NCI-H1436 (cell line): ENCODE measurements at regions not wholly inside any gene's neighbourhood (a gene's known extent, or its start where the extent isn't known, plus 50 kb on each side); places are given as distances from the start of the nearest gene placed in this dataset.
"Not testable (repeated sequence)": the region's sequence is repeated elsewhere in the genome, so short reads cannot be mapped to it uniquely, and the experiment has no call there.

Experiments used
- DNase-seq: peaks from one replicate; lab custom pipeline; 2025; lab: John Stamatoyannopoulos, UW

DNA sequence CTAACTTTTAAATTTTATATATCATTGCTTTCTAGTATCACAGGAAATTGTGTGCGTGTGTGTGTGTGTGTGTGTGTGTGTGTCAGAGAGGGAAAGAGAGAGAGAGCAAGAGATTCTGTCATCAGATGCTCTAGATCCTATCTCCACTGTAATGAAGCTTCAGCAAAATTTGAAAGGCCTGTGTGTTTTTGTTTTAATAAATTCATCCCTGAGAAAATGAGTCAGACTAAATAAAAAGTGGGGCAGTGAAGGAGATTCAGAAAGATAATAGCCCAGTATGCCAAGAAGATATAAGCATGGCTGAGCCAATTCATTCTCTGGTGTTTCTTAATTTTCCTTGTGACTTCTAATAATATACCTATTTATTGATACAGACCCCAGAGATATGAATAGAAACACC lies 184.2 kb upstream of the TMEM196 start:
- no peak for DNase-seq

DNA sequence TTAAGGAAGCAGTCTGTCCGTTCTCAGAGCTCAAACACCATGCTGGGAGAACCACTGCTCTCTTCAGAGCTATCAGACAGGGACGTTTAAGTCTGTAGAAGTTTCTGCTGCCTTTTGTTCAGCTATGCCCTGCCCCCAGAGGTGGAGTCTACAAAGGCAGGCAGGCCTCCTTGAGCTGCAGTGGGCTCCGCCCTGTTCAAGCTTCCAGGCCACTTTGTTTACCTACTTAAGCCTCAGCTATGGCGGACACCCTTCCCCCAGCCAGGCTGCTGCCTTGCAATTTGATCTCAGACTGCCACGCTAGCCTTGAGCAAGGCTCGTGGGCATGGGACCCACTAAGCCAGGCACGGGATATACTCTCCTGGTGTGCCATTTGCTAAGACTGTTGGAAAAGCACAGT lies 180.7 kb upstream of the TMEM196 start:
- DNase-seq = not testable (repeated sequence)

DNA sequence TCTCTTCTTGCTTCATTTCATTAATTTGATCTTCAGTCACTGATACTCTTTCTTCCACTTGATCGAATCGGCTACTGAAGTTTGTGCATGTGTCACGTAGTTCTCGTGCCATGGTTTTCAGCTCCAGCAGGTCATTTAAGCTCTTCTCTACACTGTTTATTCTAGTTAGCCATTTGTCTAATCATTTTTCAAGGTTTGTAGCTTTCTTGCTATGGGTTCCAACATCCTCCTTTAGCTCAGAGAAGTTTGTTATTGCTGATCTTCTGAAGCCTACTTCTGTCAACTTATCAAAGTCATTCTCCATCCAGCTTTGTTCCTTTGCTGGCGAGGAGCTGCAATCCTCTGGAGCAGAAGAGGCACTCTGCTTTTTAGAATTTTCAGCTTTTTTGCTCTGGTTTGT lies 180.0 kb upstream of the TMEM196 start:
- not testable (repeated sequence) for DNase-seq

DNA sequence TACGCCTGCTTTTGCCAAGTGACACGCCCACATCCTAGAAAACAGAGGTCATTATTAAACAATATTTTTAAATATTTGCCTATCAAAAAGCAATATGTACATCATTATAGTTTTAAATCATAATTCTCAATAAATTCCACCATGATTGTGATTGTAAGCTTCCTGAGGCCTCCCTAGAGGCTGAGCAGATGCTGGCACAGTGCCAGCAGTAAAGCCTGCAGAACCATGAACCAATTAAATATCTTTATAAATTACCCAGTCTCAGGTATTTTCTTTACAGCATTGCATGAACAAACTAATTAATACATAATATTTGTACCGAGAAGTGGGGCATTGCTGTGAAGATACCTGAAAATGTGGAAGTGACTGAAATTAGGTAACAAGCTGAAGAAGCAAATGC lies 174.7 kb upstream of the TMEM196 start:
- no peak for DNase-seq

DNA sequence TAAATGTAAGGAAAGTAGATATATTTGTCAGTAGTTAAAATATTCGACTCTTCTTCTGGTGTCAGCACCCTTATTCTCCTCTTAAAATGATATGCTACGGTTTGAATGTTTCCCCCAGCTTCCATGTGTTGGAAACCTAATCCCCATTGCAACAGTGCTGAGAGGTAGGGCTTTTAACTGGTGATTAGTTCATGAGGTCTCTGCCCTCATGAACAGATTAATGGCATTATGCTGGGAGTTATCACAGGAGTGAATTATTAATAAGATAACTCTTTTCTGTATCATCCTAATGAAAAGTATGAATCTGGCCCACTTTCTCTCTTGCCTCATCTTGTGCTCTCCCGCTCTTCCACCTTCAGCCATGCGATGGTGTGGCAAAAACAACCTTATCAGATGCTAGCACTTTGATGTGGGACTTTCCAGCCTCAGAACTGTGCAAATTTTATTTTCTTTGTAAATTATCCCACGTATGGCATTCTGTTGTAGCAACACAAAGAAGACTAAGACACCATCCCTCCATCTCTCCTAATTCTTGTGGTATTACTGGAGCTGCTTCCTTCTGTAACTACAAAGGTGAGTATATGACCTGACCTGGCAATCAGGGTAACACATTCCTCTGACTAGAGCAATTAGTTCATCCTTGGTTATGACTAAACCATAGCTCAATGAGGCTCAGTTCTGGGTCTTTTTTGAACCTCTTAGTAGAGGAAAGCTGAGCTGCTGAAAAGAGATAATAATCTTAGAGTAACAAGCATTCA lies 171.1 kb upstream of the TMEM196 start:
- DNase-seq = no peak

DNA sequence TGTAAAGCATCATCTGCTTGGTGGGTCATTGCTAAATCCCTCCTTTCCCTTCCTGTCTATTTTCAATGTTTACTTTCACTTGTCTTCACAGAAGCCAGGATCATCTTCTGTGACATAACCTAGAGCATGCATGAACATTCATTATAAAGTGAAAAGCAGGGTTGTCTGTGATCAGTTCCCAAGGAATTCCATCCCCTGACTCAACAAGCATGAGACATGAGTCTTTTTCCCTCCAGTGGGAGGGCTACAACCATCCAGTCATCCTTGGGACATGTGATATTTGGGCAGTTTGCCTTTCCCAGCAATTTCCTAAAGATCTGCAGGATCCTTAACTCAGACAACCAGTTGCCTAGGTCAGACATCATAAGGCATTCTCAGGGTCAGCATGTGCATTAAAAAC lies 166.3 kb upstream of the TMEM196 start:
- DNase-seq = no peak

DNA sequence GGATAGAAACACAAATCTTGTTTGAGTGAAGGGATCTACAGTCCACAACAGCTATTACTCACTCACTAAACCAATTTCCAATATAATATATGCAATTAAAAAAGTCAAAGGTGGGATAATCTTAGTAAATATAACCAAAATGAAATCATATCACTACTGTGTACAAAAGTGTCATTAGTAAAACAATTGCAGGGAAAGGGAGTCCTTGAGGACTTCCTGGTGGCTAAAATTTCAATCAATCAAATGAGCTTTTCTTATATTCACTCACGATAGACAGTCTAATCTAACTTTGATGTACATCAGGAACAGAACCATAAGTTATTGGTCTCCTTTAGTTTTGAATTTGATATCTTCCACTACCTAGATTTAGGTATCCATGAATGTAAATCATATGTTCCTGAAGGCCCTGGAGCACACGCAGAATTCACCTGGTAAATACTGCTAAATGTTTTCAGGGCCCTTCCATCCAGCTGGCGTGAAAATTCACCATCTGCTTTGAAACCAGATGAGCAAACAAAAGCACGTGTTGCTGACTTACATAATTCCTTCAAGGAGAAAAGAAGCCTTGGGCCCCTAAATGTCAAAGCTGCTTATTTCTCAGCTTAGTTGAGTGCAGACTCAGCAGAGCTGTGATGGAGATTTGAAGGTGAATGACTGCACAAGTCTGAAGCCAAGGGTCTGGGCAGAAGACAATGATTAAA lies 159.3 kb upstream of the TMEM196 start:
- DNase-seq = no peak

DNA sequence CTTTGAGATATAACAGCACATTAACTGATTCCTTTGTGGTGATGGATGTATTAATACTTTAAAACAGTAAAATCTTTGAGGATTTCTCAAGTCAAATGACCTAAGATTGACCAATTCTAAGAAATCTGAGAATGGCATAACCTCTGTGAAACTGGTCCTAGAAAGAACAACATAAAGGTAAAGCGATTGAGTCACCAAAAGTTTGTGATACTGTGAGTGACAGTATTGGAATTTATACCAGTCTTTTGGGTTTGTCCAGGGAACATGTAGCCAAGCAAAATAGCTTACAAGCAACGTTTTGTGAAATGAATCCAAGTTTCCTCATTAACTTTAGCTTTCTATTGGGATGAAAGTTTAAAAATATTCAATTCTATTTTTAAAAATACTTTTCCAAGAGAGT lies 157.4 kb upstream of the TMEM196 start:
- DNase-seq = no peak

DNA sequence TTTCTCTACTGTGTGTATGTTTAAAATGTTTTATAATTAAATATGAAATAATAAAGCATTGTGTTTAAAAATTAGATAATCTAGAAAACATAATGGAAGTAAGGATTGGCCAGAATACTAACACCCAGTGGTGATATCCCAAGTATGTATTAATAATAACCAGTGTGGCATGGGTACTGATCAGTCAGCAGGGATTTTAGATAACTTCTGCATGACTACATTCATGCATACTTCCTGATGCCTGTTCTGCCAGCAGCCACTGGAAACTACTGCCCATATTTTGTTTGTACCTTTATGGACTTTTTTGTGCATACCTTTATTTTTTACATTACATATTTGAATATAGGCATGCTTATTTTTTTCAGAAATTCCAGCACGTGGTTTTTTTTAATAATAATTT lies 156.6 kb upstream of the TMEM196 start:
- no peak for DNase-seq

DNA sequence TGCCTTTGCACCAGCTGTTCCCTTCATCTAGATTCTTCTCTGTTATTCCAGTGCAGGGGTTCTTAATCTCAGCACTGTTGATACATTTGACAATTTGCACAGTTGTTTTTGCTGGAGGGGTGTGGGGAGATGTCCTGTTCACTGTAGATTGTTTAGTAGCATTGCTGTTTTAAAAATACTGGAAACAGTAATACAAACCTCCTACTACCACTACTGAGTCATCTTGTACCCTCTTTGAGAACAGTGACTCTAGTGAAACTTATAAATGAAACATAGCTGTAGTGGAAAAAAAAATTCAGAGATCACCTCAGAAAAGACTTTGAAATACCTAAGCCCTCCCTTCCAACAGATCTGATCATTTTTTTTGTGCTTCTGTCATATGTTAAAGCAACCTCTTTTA lies 154.8 kb upstream of the TMEM196 start:
- DNase-seq = no peak

DNA sequence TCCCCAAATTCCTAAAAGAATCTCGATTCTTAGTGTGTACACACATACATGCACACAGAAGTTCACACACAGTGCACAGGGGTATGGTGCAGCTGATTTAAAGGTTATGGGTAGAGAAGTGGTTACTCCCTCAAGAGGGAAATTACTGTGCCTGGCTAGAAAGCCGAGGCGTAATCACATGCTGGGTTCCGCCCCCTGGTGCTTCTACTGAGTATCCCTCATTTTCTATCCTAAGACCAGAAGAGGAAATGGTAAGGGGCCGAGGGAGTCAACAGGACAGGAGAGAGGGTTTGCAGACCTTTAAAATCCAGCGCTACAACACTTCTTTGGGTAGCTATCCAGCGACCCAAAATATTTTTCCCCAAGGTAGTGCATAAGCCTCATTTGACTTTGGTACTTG lies 147.3 kb upstream of the TMEM196 start:
- DNase-seq = no peak

DNA sequence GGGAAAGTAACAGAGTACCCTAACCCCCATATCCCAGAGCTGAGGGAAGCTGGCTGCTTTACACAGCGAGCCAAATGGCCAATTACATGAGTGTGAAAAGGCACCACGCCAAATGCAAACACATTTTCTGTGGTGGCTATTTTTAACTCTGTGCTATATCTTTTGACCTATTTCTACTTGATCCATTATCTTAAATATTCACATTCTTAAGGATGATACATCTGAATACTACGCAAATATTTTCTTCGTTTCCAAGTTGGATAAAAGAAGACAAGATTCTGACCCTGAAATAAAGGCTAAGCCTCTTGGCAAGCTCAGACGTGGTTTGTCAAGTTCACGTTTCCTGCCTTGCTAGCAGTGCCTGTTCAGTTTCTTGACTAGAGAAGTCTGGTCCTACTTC lies 146.7 kb upstream of the TMEM196 start:
- no peak for DNase-seq

DNA sequence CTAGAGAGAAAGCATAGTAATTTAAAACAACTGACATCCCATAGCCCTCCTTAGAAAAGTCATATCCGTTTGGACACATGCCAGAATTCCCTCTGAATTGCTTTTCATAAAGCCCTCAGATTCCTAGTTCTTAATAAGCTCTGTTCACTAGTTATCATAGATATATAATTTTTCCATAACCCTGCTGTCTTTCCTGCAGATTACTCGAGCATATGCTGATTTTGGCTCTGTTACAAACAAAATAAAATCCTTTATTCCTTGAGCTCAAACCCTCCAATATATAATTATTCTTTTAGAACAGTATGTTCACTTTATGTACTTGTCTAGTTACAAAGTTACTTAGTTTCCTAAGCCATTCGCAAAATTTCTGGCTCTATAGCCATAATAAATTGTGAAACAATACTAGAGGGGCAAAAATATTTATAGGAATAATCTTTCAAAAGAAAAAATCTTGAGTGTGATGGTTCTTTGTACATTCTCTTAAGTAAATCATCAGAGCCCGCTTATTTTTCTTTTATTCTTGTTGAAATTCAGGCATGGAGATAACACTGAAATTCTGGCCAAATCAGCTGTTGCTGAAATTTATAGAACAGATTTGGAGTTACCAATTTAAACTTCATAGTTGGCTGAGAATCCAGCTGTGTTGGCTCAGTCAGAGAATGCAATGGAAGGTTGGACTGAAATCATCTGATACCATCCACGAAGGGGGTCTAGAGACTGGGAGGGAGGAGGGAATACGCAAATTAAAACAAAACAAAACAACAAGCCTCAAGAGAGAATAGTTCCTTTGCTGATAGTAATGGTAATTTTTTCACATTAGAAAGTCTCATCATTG lies 146.1 kb upstream of the TMEM196 start:
- DNase-seq = no peak

DNA sequence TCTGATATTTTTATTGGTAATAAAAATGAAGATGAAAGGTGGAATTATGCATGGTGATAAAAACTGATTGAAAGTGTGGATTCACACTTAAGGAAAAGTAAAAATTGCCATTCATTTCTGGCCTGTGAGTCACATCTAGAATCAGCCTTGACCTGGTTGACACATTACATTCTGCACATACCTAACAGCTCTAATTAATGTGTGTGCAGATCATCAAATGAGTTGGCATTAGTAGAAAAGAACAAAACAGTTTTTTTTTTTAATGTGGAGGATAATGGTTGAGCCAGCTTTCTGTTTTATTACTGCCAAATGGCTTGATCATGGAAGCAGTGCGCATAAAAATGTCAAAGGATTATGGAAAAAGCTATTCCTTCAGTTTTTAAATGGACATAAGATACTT lies 142.6 kb upstream of the TMEM196 start:
- DNase-seq = no peak

DNA sequence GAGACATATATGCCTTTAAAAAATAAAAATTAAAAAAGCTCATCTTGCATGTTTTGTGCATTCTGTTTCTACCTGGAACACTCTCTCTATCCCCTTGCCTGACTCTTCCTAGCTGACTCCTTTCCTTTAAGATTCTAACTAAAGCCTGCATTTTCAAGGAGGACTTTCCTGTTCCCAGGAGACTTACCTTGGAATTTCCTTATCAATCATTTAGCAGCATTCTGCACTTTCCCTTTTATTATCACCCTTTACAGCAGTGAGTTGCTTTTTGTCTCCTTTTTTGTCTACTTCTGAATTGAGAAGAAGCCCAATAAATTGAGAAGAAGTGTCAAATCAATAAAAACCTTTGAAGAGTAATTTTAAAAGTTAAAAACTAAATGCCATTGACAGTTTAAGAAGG lies 142.2 kb upstream of the TMEM196 start:
- no peak for DNase-seq

DNA sequence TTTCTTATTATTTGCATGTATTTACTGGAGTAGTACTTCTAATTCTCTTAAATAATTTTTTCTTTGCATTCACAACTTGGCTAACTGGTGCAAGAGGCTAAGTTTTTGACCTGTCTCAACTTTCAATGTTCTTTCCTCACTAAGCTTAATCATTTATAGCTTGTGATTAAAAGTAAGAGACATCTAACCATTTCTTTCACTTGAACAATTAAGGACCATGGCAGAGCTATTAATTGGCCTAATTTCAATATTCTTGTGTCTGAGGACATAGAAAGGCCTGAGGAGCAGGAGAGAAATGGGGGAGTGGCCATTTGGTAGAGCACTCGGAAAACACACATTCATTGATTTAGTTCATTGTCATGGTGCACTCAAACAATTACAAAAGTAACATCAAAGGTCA lies 141.4 kb upstream of the TMEM196 start:
- no peak for DNase-seq

DNA sequence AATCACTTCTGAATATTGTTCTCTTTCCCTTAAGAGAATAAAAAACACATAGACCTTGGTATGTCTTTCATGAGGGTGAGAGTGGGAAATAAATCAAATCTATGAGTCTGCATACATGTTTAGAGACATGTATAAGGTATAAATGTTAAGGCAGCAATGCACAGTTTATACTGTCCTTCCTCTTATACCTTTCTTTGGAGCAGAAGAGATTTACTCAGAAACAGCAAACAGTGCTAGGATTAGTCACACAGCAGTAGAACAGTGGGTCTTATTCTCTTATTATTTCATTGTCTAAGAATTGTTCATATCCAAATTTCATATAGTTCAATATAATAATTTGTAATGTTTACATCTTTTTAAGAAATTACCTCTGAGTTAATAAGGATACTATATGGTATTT lies 126.7 kb upstream of the TMEM196 start:
- no peak for DNase-seq

DNA sequence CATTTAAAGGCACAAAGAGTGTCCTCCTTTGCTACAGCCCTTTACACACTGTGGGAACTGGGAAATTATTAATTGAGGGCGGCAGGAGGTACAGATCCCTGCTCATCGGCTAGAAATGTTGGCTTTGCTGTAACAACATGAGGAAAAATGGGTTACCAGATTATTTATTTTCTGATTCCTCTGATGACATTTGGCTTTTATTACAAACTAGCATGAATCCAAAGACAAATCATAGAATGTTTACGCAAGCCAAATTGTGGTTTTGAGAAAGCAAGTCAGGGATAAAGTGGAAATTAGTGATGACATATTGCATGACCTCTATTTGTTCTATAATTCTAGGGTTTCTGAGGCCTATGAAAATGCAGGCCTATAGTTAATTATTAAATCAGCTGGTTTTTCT lies 126.1 kb upstream of the TMEM196 start:
- DNase-seq = no peak

DNA sequence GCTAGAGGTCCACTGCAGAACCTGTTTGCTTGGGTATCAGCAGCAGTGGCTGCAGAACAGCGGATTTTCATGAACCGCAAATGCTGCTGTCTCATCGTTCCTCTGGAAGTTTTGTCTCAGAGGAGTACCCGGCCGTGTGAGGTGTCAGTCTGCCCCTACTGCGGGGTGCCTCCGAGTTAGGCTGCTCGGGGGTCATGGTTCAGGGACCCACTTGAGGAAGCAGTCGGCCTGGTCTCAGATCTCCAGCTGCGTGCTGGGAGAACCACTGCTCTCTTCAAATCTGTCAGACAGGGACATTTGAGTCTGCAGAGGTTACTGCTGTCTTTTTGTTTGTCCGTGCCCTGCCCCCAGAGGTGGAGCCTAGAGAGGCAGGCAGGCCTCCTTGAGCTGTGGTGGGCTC lies 109.5 kb upstream of the TMEM196 start:
- not testable (repeated sequence) for DNase-seq

DNA sequence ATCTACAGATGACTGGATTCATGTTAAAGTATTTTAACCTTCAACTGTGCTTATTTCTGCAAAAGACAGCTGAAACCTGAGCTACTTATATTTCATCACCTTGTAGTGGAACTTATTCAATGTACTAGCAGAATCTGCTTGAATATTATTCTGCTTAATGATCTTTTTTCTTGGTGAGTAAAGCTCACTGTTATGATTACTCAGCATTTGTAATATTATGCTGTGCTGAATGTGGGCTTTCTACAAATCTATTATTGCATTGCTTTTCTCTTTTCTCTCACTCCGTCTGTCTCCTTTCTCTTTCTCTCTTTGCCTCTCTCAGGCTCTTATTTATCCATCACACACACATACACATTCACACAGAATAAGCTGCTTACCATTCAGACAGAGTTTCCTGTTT lies 98.7 kb upstream of the TMEM196 start:
- no peak for DNase-seq

DNA sequence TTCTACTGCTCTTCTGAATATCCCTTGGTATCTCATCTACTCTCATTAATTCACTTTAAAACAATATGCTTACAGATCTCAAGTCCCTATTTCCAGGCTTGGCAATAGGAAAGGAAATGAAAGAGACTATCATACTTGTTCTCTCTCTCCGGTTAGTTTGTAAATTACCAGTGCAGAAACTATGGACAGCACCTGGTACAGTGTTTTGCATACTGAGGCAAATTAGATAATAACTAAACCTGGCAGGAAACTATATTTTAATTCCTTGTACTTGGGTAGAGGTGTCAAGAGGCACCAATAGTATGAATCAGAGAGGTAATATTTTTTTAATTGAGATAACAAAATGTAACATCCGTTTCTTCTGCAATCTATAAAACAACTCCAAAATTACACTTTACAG lies 97.7 kb upstream of the TMEM196 start:
- DNase-seq = no peak

DNA sequence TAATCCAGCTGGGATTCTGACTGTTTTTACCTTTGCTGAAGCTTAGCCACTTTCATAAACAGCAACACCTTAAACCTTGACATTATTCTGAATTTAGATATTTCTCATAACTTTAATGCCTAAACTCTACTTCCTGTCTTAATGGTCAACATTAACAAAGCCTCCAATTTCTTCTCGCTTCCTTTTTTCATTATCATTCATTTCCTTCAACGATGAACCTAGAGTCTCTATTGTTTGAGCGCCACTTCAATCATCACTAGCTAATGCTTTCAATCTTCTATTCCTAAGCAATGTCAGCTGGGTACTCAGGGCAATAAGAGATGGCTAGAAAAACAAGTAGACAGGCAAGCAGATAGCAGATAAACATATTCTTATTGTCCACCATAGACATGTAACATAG lies 96.6 kb upstream of the TMEM196 start:
- no peak for DNase-seq

DNA sequence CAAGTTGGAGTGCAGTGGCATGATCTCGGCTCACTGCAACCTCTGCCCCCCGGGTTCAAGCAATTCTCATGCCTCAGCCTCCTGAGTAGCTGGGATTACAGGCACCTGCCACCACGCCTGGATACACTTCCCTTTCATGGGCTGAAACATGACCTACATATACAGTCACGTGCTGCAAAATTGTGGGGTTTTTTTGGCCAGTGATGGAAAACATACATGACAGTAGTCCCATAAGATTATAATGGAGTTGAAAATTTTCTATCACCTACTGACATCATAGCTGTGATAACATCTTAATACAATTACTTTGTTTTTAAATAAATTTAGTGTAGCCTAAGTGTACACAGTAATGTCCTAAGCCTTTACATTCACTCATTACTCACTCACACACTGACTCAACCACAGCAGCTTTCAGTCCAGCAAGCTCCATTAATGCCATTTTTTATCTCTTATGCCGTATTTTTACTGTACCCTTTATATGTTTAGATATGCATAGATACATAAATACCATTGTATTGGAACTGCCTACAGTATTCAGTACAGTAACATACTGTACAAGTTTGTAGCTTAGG lies 79.9 kb upstream of the TMEM196 start:
- DNase-seq = no peak
